SK-N-MC (cell line): ENCODE measurements at regions not wholly inside any gene's neighbourhood (a gene's known extent, or its start where the extent isn't known, plus 50 kb on each side); places are given as distances from the start of the nearest gene placed in this dataset.
"Not testable (repeated sequence)": the region's sequence is repeated elsewhere in the genome, so short reads cannot be mapped to it uniquely, and the experiment has no call there.

Experiments used
- DNase-seq: peaks from one replicate; pipeline ENCODE4 v3.0.0-alpha.2; 2011; ENCODE audit warnings: low read depth, low spot score
- H3K27ac ChIP-seq: fragments of 200-600 bp; sonication (generic); 2 replicates; pipeline ENCODE4 v1.5.1; 2016; ENCODE audit warnings: mixed run types
- H3K36me3 ChIP-seq: fragments of 200-600 bp; sonication (generic); 2 replicates; pipeline ENCODE4 v1.6.1; 2017; ENCODE audit warnings: antibody characterized with exemption, low read length, mixed read lengths; ENCODE audit not compliant: insufficient read depth
- H3K4me3 ChIP-seq: fragments of 200-600 bp; sonication (generic); 2 replicates; pipeline ENCODE4 v1.5.1; 2016
- H3K9ac ChIP-seq: fragments of 200-600 bp; sonication (generic); 2 replicates; pipeline ENCODE4 v1.8.0; 2017; ENCODE audit warnings: mixed run types, mixed read lengths; ENCODE audit not compliant: insufficient read length
- H3K9me3 ChIP-seq: fragments of 200-600 bp; sonication (generic); 2 replicates; pipeline ENCODE4 v1.6.1; 2017; ENCODE audit warnings: low read depth, mild to moderate bottlenecking, antibody characterized with exemption, low read length, moderate library complexity, mixed read lengths
- EZH2 ChIP-seq: fragments of 200-600 bp; sonication (generic); IDR thresholded peaks from one replicate; pipeline ENCODE4 v1.6.1; 2017; ENCODE audit warnings: antibody characterized with exemption
- FOXP2 ChIP-seq: optimal IDR thresholded peaks from 2 replicates; pipeline ENCODE3; 2011; ENCODE audit warnings: mild to moderate bottlenecking, moderate library complexity; ENCODE audit not compliant: insufficient read depth; ENCODE audit errors: extremely low read length, control extremely low read depth
- POLR2AphosphoS5 ChIP-seq: IDR thresholded peaks from 2 replicates; pipeline ENCODE4 v1.6.1; 2012; ENCODE audit warnings: mild to moderate bottlenecking, low read depth, low read length, borderline replicate concordance

- no peak for DNase-seq
- no peak overlapping the region for H3K4me3 ChIP-seq
- H3K9me3 ChIP-seq = no peaks in the 10 kb centered on the region
- no peak overlapping the region for H3K27ac ChIP-seq
- H3K36me3 ChIP-seq = no peaks in the 10 kb centered on the region
- no peak overlapping the region for H3K9ac ChIP-seq
- TF ChIP-seq POLR2AphosphoS5 = no peak
- TF ChIP-seq FOXP2 = no peak
- no peak for TF ChIP-seq EZH2
These were observed 304.7 kb upstream of the SYT1 start for GRCh38 chr12:78559886-78560285.

- no peak overlapping the region for H3K27ac ChIP-seq
- no peaks in the 10 kb centered on the region for H3K36me3 ChIP-seq
- TF ChIP-seq POLR2AphosphoS5 = no peak
- TF ChIP-seq EZH2 = no peak
- no peak for TF ChIP-seq FOXP2
- no peak overlapping the region for H3K4me3 ChIP-seq
- no peak overlapping the region for H3K9ac ChIP-seq
- no peaks in the 10 kb centered on the region for H3K9me3 ChIP-seq
- no peak for DNase-seq
These were observed 303.9 kb upstream of the SYT1 start for GRCh38 chr12:78560633-78561032.

GRCh38 chr12:78562368-78563205, 302.0 kb upstream of the SYT1 start:
- DNase-seq = peak; percentile 8
- Histone ChIP-seq H3K9ac (no peak overlapping the region), H3K27ac (no peak overlapping the region), H3K9me3 (no peaks in the 10 kb centered on the region), H3K4me3 (no peak overlapping the region), H3K36me3 (no peaks in the 10 kb centered on the region)
- TF ChIP-seq EZH2 (no peak), FOXP2 (no peak), POLR2AphosphoS5 (no peak)

- no peak for DNase-seq
- H3K36me3 ChIP-seq = no peaks in the 10 kb centered on the region
- TF ChIP-seq EZH2 (no peak), FOXP2 (no peak), POLR2AphosphoS5 (no peak)
- no peak overlapping the region for H3K9ac ChIP-seq
- H3K4me3 ChIP-seq = no peak overlapping the region
- H3K27ac ChIP-seq = peak overlapping the region; percentile 52
- H3K9me3 ChIP-seq = no peaks in the 10 kb centered on the region
These were observed 300.7 kb upstream of the SYT1 start for GRCh38 chr12:78563826-78564225.

- TF ChIP-seq POLR2AphosphoS5 (no peak), EZH2 (no peak)
These were observed 298.1 kb upstream of the SYT1 start for GRCh38 chr12:78566456-78566855.

GRCh38 chr12:78568321-78569020, 296.1 kb upstream of the SYT1 start:
- no peak for TF ChIP-seq FOXP2
- no peak for TF ChIP-seq POLR2AphosphoS5
- TF ChIP-seq EZH2 = no peak
- DNase-seq = no peak

More at GRCh38 chr12:78566456-78566855, 298.1 kb upstream of the SYT1 start:
- no peaks in the 10 kb centered on the region for H3K9me3 ChIP-seq
- H3K9ac ChIP-seq = no peak overlapping the region
- no peak overlapping the region for H3K4me3 ChIP-seq
- no peak for DNase-seq
- no peaks in the 10 kb centered on the region for H3K36me3 ChIP-seq
- no peak overlapping the region for H3K27ac ChIP-seq

GRCh38 chr12:78571953-78572352, 292.6 kb upstream of the SYT1 start:
- Histone ChIP-seq H3K27ac (no peak overlapping the region), H3K9ac (no peak overlapping the region), H3K36me3 (no peaks in the 10 kb centered on the region), H3K9me3 (no peaks in the 10 kb centered on the region), H3K4me3 (no peak overlapping the region)
- TF ChIP-seq EZH2 (no peak), POLR2AphosphoS5 (no peak), FOXP2 (no peak)
- no peak for DNase-seq

More at GRCh38 chr12:78568321-78569020, 296.1 kb upstream of the SYT1 start:
- Histone ChIP-seq H3K9ac (no peak overlapping the region), H3K4me3 (no peak overlapping the region), H3K9me3 (no peaks in the 10 kb centered on the region), H3K36me3 (no peaks in the 10 kb centered on the region), H3K27ac (no peak overlapping the region)

DNA sequence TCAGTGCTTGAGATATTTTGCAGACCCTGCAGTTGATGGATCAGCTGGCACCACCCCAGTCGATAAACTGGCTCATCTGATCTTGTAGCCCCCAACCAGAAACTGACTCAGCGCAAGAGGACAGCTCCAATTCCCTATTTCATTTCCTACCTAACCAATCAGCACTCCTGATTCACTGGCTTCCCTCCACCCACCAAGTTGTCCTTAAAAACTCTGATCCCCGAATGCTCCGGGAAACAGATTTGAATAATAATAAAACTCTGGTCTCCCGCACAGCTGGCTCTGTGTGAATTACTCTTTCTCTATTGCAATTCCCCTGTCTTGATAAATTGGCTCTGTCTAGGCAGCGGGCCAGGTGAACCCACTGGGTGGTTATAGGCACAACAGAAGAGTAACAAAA, 289.4 kb upstream of the SYT1 start:
- not testable (repeated sequence) for H3K9ac ChIP-seq, DNase-seq, H3K9me3 ChIP-seq, H3K27ac ChIP-seq, H3K4me3 ChIP-seq, H3K36me3 ChIP-seq
